Natural killer cell treated with Interleukin-12 subunit alpha and Interleukin-12 subunit beta and Interleukin-15 and Interleukin-18, amount 100 ng/mL, for 72 hours (primary cell): ENCODE measurements at regions not wholly inside any gene's neighbourhood (a gene's known extent, or its start where the extent isn't known, plus 50 kb on each side); places are given as distances from the start of the nearest gene placed in this dataset.

Experiments
- ATAC-seq, 2 donors: fragments of 150-1000 bp; cut with Tn5 transposase in 1 of 2; sonication (Bioruptor Pico), chemical (Tn5 transposase) in 1 of 2; 2 replicates each; pipeline ENCODE4 v1.10.0; 2021
- DNase-seq: peaks from one replicate; pipeline ENCODE4 v3.0.0; 2022; ENCODE audit warnings: low spot score
- H3K27ac Mint-ChIP-seq, 2 donors: 1 replicate in 1 of 2; 2 replicates in 1 of 2; pipeline ENCODE4 v1.8.0; 2022; ENCODE audit warnings: mixed read lengths in 2 of 2, mild to moderate bottlenecking in 1 of 2, moderate library complexity in 1 of 2
- H3K27me3 Mint-ChIP-seq, 2 donors: 1 replicate in 1 of 2; 2 replicates in 1 of 2; pipeline ENCODE4 v1.8.0; 2022; ENCODE audit warnings: mixed read lengths in 2 of 2
- H3K36me3 Mint-ChIP-seq: one replicate; pipeline ENCODE4 v1.8.0; 2022; ENCODE audit warnings: mixed read lengths
- H3K4me1 Mint-ChIP-seq, 2 donors: 1 replicate in 1 of 2; 2 replicates in 1 of 2; pipeline ENCODE4 v1.8.0; 2022; ENCODE audit warnings: low read depth in 2 of 2, mixed read lengths in 2 of 2, mild to moderate bottlenecking in 1 of 2
- H3K4me3 Mint-ChIP-seq: one replicate; pipeline ENCODE4 v1.8.0; 2022; ENCODE audit warnings: mixed read lengths
- H3K9me3 Mint-ChIP-seq: 2 replicates; pipeline ENCODE4 v1.8.0; 2022; ENCODE audit warnings: mixed read lengths

DNA sequence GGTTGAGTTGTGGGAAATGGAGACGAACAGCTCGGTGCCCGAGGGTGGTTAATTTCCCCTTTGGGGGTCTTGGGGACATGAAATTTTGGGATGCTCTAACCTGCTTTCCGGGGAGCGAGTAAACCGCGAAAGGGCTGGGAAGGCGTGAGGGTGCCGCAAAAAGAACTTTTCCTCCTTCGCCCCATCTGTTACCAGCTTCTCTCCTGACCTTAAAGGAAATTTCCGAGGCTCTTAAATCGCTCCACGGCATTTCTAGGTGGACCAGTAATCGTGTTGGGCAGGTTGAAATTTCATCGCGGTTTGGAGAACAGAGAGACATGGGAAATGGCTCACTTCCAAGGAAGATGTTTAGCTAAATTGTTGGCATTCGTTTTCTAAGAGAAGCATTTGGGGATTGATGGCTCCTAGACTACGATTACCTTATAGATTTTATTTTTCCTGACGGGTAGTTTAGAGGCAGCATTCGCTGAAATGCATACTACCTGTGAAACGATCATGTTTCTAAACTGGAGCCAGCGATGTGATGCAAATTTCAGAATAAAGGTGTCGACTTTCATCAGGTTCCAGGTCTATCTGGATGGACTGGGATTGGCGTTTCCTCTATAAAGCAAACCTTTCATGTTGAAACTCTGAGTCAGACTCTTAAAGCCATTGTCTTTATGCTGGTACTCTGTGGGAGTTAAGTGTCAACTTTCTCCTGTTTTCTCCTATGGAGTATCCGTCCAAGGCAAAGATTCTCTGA is 414.5 kb downstream of the PCNX1 start:
- peaks cover 52 to 58% of the 10 kb centered on the region in 2 donors for H3K4me1 Mint-ChIP-seq
- H3K9me3 Mint-ChIP-seq: no peaks in the 10 kb centered on the region
- peak overlapping the region; percentile 81 to 86 for H3K27ac Mint-ChIP-seq
- no peaks in the 10 kb centered on the region for H3K27me3 Mint-ChIP-seq
- H3K4me3 Mint-ChIP-seq: peak overlapping the region; percentile 91
- no peak for DNase-seq
- ATAC-seq: no peak
- no peaks in the 10 kb centered on the region for H3K36me3 Mint-ChIP-seq

DNA sequence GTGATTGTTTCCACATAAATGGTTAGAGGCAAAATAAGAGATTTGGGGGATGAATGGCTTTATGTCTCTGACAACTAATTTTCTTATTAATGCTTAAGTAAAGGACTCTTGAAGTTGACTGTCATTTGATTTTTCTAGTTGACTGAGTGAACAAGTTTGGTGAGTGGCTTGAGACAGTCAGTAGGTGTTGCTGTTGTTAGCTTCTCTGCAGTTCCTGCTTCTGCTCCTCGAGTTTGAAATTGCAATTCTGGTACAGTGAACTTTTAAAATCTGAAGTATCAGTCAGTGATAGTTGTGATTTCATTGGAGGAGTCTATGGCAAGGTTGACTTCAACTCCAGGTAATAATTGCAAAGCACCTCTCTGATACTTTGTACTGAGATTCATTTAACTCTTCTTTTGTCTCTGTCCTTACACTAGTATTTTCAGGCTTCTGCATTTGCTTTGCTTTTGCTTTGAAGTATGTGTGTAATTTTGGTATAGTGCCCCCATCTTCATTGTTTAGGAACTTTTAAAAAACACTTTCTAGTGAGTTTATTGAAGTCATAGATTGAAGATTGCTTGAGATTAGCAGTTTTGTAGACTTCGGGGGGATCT is 415.5 kb downstream of the PCNX1 start:
- no peak for ATAC-seq
- Mint-ChIP-seq H3K4me3 (peak overlapping the region; percentile 91), H3K27me3 (no peaks in the 10 kb centered on the region), H3K36me3 (no peaks in the 10 kb centered on the region), H3K4me1 (peaks cover 56 to 62% of the 10 kb centered on the region in 2 donors), H3K9me3 (no peaks in the 10 kb centered on the region), H3K27ac (peak overlapping the region; percentile 81 to 86)
- DNase-seq: no peak

DNA sequence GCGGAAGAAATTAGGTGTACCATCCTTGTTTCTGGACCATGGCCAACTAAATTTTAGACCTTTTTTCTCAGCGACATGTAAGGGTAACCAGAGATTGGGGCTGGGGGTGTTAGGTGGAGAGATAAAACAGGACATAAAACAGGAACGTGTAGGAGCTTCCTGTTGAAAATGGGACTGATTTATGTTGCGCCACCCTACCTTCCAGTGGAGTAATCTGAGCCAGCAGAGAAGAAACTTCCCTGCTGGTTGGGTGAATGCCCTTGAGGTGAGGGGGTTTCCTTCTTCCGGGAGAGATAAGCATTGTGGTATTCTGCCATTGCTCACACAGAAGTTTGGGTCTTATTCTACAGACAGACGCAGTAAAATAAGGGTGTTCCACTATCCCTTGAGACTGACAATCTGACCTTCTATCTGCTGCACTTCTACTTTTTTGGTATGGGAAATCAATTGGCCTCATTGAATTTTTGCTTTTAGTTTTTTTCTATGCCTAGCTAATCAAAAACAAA is 417.6 kb downstream of the PCNX1 start:
- peak overlapping the region; percentile 62 for H3K4me3 Mint-ChIP-seq
- H3K27me3 Mint-ChIP-seq: no peaks in the 10 kb centered on the region
- ATAC-seq: peak in 1 of 2 donors; percentile 37

DNA sequence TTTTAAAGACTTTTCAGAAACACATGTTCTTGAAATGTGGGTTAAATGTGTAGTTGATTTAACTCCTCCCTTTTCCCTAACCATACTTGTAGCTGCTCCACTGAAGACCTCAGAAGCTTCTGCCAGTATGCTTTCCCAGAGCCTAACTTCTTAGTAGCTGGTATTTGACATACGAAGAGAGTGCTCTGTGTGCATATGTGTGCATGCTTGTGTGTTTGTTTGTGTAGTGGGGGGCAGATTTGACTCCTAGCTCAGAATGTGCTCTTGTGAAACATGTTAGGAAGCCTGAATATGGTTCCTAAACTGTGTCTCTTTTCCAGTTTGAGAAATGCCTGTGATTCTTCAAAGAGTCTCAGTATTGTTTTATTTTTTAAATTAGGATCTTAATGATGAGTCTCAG is 420.4 kb downstream of the PCNX1 start:
- peak overlapping the region; percentile 40 for H3K4me3 Mint-ChIP-seq
- no peaks in the 10 kb centered on the region for H3K36me3 Mint-ChIP-seq
- peaks cover 64 to 79% of the 10 kb centered on the region in 2 donors for H3K4me1 Mint-ChIP-seq
- H3K9me3 Mint-ChIP-seq: no peaks in the 10 kb centered on the region
- no peak for ATAC-seq
- no peak for DNase-seq
- no peaks in the 10 kb centered on the region for H3K27me3 Mint-ChIP-seq
- peak overlapping the region; percentile 55 to 68 for H3K27ac Mint-ChIP-seq

More for the DNA sequence above, 417.6 kb downstream of the PCNX1 start:
- no peaks in the 10 kb centered on the region for H3K9me3 Mint-ChIP-seq
- peak overlapping the region; percentile 71 to 89 for H3K27ac Mint-ChIP-seq
- H3K36me3 Mint-ChIP-seq: no peaks in the 10 kb centered on the region
- peak; percentile 79 for DNase-seq
- H3K4me1 Mint-ChIP-seq: peaks cover 65 to 73% of the 10 kb centered on the region in 2 donors

DNA sequence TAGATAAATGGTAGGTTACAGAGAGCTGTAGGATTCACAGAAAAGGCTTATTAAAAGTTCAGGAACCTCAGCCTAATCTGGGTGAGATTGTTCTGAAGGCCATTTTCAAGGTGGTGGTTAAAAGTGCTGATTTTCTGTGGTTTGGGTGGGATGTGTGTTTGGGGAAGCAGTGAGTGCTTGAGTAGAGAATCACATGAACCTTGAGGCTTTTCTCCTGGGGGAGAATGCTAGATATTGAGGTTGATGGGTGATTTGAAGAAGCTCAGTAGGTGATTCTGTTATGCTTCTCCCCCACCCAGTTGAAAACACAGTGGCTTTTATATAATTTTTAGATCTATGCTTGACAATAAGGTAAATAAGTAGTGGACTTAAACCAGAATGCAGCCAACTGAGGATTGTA is 420.9 kb downstream of the PCNX1 start:
- Mint-ChIP-seq H3K9me3 (no peaks in the 10 kb centered on the region), H3K27ac (peak overlapping the region; percentile 55 to 68), H3K27me3 (no peaks in the 10 kb centered on the region), H3K4me3 (peak overlapping the region; percentile 40), H3K4me1 (peaks cover 59 to 79% of the 10 kb centered on the region in 2 donors), H3K36me3 (no peaks in the 10 kb centered on the region)
- DNase-seq (no peak), ATAC-seq (no peak)

DNA sequence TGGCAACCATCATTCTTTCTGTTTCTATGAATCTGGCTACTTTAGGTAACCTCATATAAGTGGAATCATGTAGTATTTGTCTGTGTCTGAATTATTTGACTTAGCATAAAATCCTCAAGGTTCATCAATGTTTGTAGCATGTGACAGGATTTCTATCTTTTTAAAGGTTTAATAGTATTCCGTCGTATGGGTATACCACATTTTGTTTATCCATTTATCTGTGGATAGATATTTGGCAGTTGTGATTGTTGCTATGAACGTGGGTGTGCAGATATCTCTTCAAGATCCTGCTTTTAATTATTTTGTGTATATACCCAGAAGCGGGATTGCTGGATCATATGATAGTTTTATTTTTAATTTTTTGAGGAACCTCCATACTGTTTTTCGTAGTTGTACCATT is 421.7 kb downstream of the PCNX1 start:
- DNase-seq (no peak), ATAC-seq (no peak)
- H3K27me3 Mint-ChIP-seq: no peaks in the 10 kb centered on the region
- peak overlapping the region in 1 of 2 donors; percentile 68 for H3K27ac Mint-ChIP-seq
- H3K4me3 Mint-ChIP-seq: no peak overlapping the region
- H3K9me3 Mint-ChIP-seq: peaks cover 5% of the 10 kb centered on the region
- H3K4me1 Mint-ChIP-seq: peaks cover 61 to 82% of the 10 kb centered on the region in 2 donors
- peaks cover 7% of the 10 kb centered on the region for H3K36me3 Mint-ChIP-seq

DNA sequence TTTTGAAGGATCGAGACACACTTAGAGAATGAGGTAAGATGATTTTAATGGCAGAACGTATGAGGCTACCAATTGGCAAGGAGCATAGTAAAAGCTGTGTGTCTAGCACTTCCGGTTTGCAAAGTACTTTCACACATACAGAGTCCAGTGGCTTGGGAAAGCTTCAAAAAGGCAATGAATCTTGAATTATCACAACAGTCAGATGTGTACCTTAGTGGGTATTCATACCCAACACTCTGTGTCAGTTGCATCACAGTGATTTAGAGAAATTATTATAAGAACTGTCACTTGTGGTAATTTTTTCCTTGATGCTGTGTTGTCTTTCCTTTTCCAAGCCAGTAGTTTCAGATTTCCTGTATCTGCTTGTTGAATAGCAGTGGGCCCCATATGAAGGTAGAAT is 424.1 kb downstream of the PCNX1 start:
- DNase-seq: no peak
- H3K4me3 Mint-ChIP-seq: peak overlapping the region; percentile 65
- H3K9me3 Mint-ChIP-seq: peaks cover 5% of the 10 kb centered on the region
- H3K27ac Mint-ChIP-seq: peak overlapping the region; percentile 69 to 82
- no peaks in the 10 kb centered on the region for H3K27me3 Mint-ChIP-seq
- ATAC-seq: peak; percentile 79 to 81
- peaks cover 7% of the 10 kb centered on the region for H3K36me3 Mint-ChIP-seq
- peaks cover 41 to 61% of the 10 kb centered on the region in 2 donors for H3K4me1 Mint-ChIP-seq

DNA sequence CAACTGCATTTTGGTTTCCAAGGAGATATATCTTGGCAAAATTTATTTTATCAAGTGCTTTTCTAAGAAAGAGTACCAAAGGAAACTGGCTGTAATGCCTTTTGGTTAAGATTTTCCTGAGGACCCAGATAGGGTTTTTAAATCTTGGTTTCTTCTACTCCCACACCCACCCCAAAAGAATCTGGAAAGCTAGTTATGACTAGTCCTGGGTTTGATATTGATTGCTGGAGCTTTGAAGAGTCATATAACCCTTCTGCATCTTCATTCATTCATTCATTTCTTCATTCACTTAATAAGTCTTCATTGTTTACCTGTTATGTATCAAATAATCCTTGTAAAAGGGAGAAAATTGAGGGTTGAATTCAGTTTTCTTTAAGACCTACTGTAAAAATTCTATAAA is 425.2 kb downstream of the PCNX1 start:
- Mint-ChIP-seq H3K27ac (no peak overlapping the region), H3K36me3 (peaks cover 11% of the 10 kb centered on the region), H3K9me3 (peaks cover 5% of the 10 kb centered on the region), H3K27me3 (no peaks in the 10 kb centered on the region), H3K4me3 (no peak overlapping the region), H3K4me1 (peaks cover 43 to 60% of the 10 kb centered on the region in 2 donors)
- ATAC-seq (no peak), DNase-seq (no peak)

DNA sequence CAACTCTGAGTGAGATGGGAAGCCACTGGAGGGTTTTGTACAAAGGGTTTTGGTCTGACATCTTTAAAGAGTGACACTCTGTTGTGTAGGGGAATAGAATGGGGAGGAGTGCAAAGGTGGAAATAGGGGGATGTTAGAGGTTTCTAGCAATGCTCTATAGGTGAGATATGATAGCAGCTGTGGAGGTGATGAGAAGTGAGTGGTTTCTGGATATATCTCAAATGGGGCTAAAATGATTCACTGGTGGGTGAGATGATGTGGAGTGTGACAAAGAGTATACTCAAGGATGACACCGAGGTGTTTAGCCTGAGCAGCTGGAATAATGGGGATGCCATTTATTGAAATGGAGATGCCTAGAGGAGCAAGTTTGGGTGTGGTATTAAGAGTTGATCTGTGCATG is 426.4 kb downstream of the PCNX1 start:
- H3K36me3 Mint-ChIP-seq: peaks cover 16% of the 10 kb centered on the region
- peaks cover 5% of the 10 kb centered on the region for H3K9me3 Mint-ChIP-seq
- peak; percentile 80 to 86 for ATAC-seq
- peak overlapping the region; percentile 8 for H3K4me3 Mint-ChIP-seq
- peaks cover 34 to 47% of the 10 kb centered on the region in 2 donors for H3K4me1 Mint-ChIP-seq
- DNase-seq: no peak
- no peaks in the 10 kb centered on the region for H3K27me3 Mint-ChIP-seq
- peak overlapping the region; percentile 1 to 24 for H3K27ac Mint-ChIP-seq

DNA sequence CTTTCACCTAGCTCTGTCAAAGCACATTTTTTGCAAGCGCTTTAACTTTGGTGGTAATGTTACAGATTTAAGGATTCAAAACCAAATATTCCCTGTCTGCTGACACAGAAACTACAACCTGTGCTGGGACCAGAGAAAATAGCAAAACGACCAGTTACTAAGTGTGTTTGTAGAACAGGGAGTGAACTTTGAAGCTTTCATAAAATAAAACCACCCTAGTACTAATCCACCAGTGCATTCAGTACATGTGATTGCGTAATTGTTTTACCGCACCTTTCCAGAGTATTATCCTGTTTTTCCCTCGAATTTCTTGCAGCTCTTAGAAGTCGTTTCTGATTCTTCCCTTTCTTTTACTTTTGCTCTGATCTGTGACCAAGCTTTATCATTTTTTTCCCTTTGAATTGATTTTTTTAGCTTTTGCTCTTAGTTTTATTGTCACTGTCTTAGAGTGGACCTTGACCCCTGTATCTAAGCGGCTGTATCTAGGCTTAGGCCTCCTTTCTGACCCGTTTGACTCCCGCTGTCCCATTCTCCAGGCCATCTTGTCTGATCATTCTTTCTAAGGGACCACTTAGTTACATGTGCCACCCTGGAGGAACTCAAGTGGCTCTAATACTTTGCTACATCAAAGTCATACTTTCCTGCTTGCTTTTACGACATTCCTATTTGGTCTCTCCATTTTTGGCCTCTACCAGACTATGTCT is 429.4 kb downstream of the PCNX1 start:
- Mint-ChIP-seq H3K36me3 (peaks cover 16% of the 10 kb centered on the region), H3K4me3 (no peak overlapping the region), H3K27ac (no peak overlapping the region), H3K9me3 (peaks cover 5% of the 10 kb centered on the region), H3K4me1 (peaks cover 35 to 45% of the 10 kb centered on the region in 2 donors), H3K27me3 (no peaks in the 10 kb centered on the region)
- DNase-seq (no peak), ATAC-seq (no peak)

DNA sequence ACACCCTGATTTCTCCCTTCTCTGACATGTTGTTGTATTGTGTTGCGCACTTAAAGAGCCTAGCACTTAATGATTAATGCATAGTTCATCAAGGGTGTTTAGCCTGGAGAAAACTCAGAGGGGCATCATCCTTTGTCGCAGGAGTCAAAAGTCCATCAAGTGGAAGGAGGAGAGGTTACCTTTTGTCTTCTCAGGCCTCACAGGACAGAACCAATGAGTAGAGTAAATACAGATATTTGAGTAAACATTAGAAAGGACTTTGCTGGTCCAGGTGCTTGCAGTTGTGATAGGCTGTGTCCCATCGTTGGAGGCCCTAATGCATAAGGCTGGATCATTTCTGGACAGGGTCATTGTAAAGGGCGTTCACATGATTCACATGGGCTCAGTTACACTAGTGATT is 430.9 kb downstream of the PCNX1 start:
- Mint-ChIP-seq H3K27ac (no peak overlapping the region), H3K4me3 (no peak overlapping the region), H3K4me1 (peaks cover 34 to 37% of the 10 kb centered on the region in 2 donors), H3K27me3 (no peaks in the 10 kb centered on the region), H3K9me3 (peaks cover 5% of the 10 kb centered on the region), H3K36me3 (peaks cover 16% of the 10 kb centered on the region)
- ATAC-seq (no peak), DNase-seq (no peak)

DNA sequence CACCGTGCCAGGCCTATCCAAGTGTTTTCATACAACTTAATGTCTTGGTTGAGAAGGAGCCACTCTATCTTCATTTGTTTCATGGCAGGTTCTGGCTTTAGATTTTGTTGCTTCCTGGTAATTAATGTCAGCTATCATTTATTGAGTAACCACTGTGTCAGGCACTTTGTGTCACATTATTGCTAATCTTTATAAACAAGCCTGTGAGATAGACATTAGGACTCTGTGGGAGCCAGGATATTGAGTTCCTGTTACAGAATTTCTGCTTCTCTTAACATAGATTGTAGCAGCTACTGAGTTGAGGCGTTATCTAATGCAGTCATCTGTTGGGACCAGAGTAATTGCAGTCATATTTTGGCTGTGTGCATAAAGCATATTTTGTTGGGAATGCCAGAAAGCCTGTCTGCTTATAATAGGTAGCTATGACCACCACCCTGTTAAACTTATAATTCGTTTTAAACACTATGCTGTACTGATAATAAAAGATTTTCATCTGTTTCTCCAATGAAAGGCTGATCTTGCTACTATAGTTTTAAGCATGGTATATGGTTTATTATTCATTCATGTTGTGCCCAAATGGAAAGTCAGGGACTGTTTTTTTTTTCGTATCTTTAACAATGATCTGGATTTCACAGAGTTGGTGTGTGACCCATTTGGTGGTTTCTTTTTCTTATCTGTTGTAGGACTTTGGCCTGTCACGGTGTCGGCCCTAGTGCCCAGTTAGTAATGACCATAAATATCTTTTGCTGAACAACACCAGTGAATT is 432.6 kb downstream of the PCNX1 start:
- ATAC-seq (no peak), DNase-seq (no peak)
- Mint-ChIP-seq H3K36me3 (peaks cover 10% of the 10 kb centered on the region), H3K27me3 (no peaks in the 10 kb centered on the region), H3K27ac (peak overlapping the region; percentile 54 to 84), H3K4me1 (peaks cover 26 to 35% of the 10 kb centered on the region in 2 donors), H3K9me3 (no peaks in the 10 kb centered on the region), H3K4me3 (no peak overlapping the region)

DNA sequence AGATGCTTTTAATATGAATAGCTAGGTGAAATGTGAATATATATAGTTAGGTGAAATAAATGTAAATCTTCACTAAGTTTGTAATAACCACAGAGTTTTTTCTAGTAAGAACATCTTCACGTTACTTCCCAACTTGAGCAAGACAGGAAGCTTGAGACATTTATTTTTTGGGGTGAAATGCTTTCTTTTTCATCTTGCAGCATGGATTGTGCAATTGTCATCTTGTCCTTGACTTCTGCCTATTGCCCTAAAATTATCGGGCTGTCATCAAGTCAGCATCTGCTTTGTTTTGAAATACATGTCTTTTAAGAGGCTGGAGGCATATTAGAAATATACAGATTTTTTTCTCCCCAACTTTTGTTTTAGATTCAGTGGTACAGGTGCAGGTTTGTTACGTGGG is 433.9 kb downstream of the PCNX1 start:
- ATAC-seq: peak; percentile 33 to 55
- Mint-ChIP-seq H3K36me3 (peaks cover 10% of the 10 kb centered on the region), H3K27ac (peak overlapping the region; percentile 54 to 84), H3K4me1 (peaks cover 33 to 42% of the 10 kb centered on the region in 2 donors), H3K27me3 (no peaks in the 10 kb centered on the region), H3K9me3 (no peaks in the 10 kb centered on the region), H3K4me3 (peak overlapping the region; percentile 58)
- DNase-seq: no peak
